ENCODE measurements at regions not wholly inside any gene's neighbourhood (a gene's known extent, or its start where the extent isn't known, plus 50 kb on each side); places are given as distances from the start of the nearest gene placed in this dataset.

DNA sequence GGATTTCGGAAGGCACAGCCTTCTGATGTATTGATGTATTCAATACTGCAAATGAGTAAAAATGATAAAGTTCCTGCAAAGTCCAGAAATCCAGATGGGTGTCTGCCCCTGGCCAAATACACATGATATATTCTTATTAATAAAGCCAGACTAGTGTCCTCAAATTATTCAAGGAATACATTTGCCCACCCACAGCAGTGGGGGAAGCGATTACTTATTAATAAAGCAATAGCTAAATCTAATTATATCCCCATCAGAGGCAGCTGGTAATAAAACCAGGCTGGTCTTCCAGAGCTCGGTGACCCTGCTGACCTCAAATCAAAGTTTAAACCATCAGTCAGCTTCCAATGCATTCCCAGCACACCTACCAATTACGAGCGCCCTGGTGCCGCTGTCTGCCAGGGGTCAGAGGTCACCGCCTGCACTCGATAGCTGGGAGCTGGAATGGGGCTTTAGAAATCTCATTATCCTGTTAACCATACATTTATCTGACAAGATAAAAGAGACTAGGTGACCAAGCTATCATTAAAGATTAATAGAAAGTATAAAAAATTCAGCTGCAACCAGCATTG lies 330.3 kb downstream of the UACA start:
- TF ChIP-seq CTCF (IDR thresholded peaks at IDR 0.05), result no peak
- TF ChIP-seq POLR2AphosphoS5 (IDR thresholded peaks at IDR 0.05), result no peak
- TF ChIP-seq POLR2A (IDR thresholded peaks at IDR 0.05), result no peak
- intact Hi-C loops (cut with DNase I; ENCODE audit: low total_unique reads), result no loop called here
- Histone ChIP-seq H3K27ac (no peak overlapping the region), H3K27me3 (no peaks in the 10 kb centered on the region), H3K4me1 (peaks cover 0 to 4% of the 10 kb centered on the region in 2 donors), H3K4me3 (no peak overlapping the region), H3K36me3 (no peaks in the 10 kb centered on the region), H3K9me3 (no peaks in the 10 kb centered on the region)
- peak in 1 of 2 donors; percentile 19 for DNase-seq (ENCODE audit: low spot score in 2 of 2)

- Histone ChIP-seq H3K4me3 (no peak overlapping the region), H3K27me3 (no peaks in the 10 kb centered on the region), H3K27ac (no peak overlapping the region), H3K4me1 (peaks cover 0 to 4% of the 10 kb centered on the region in 2 donors), H3K9me3 (no peaks in the 10 kb centered on the region), H3K36me3 (no peaks in the 10 kb centered on the region)
- peak in 1 of 2 donors; percentile 28 for DNase-seq (ENCODE audit: low spot score in 2 of 2)
- intact Hi-C loops (cut with DNase I; ENCODE audit: low total_unique reads), result no loop called here
- TF ChIP-seq POLR2AphosphoS5 (IDR thresholded peaks at IDR 0.05) (no peak), CTCF (IDR thresholded peaks at IDR 0.05) (no peak), POLR2A (IDR thresholded peaks at IDR 0.05) (no peak)
These were observed 331.5 kb downstream of the UACA start for GRCh38 chr15:70431854-70432253.

- intact Hi-C loops (cut with DNase I; ENCODE audit: low total_unique reads), result no loop called here
- Histone ChIP-seq H3K36me3 (no peaks in the 10 kb centered on the region), H3K4me1 (peaks cover 0 to 4% of the 10 kb centered on the region in 2 donors), H3K9me3 (no peaks in the 10 kb centered on the region), H3K27ac (no peak overlapping the region), H3K4me3 (no peak overlapping the region), H3K27me3 (no peaks in the 10 kb centered on the region)
- TF ChIP-seq POLR2AphosphoS5 (IDR thresholded peaks at IDR 0.05) (no peak), POLR2A (IDR thresholded peaks at IDR 0.05) (no peak), CTCF (IDR thresholded peaks at IDR 0.05) (no peak)
- no peak for DNase-seq (ENCODE audit: low spot score in 2 of 2)
These were observed 332.4 kb upstream of the TLE3 start for GRCh38 chr15:70430069-70430468.

GRCh38 chr15:70429056-70429722 lies 331.5 kb upstream of the TLE3 start:
- peak in 1 of 2 donors; percentile 30 for DNase-seq (ENCODE audit: low spot score in 2 of 2)
- no peak for TF ChIP-seq CTCF (IDR thresholded peaks at IDR 0.05)
- no peak for TF ChIP-seq POLR2A (IDR thresholded peaks at IDR 0.05)
- TF ChIP-seq POLR2AphosphoS5 (IDR thresholded peaks at IDR 0.05), result no peak
- no peaks in the 10 kb centered on the region for H3K9me3 ChIP-seq
- H3K27ac ChIP-seq, result no peak overlapping the region
- H3K27me3 ChIP-seq, result no peaks in the 10 kb centered on the region
- no peaks in the 10 kb centered on the region for H3K36me3 ChIP-seq
- intact Hi-C loops (cut with DNase I; ENCODE audit: low total_unique reads), result no loop called here
- peaks cover 0 to 3% of the 10 kb centered on the region in 2 donors for H3K4me1 ChIP-seq
- no peak overlapping the region for H3K4me3 ChIP-seq

- no peaks in the 10 kb centered on the region for H3K36me3 ChIP-seq
- no peaks in the 10 kb centered on the region for H3K9me3 ChIP-seq
- intact Hi-C loops (cut with DNase I; ENCODE audit: low total_unique reads), result no loop called here
- no peaks in the 10 kb centered on the region for H3K4me1 ChIP-seq
- H3K27me3 ChIP-seq, result no peaks in the 10 kb centered on the region
- H3K27ac ChIP-seq, result no peak overlapping the region
- TF ChIP-seq POLR2AphosphoS5 (IDR thresholded peaks at IDR 0.05), result no peak
- no peak for TF ChIP-seq POLR2A (IDR thresholded peaks at IDR 0.05)
- no peak for TF ChIP-seq CTCF (IDR thresholded peaks at IDR 0.05)
- no peak overlapping the region for H3K4me3 ChIP-seq
- DNase-seq (ENCODE audit: low spot score in 2 of 2), result peak in 1 of 2 donors; percentile 51
These were observed 330.6 kb upstream of the TLE3 start for GRCh38 chr15:70428211-70428822.
